IMR-90 (cell line): ENCODE measurements at regions not wholly inside any gene's neighbourhood (a gene's known extent, or its start where the extent isn't known, plus 50 kb on each side); places are given as distances from the start of the nearest gene placed in this dataset.

ENCODE experiments used
- ATAC-seq: fragments of 200-7000 bp; cut with Tn5 transposase; 2 replicates; pipeline ENCODE4 v1.9.1; 2020; ENCODE audit warnings: low read depth, mild to moderate bottlenecking, moderate library complexity
- BruUV-seq: library from RNA; stranded (reverse); fragments of 400-500 nt; replicated peaks from 2 replicates; lab custom pipeline; 2021; lab: Mats Ljungman, UMichigan
- CTCF ChIA-PET: fragments of 300-600 bp; formaldehyde crosslinking; extraction: SDS; loops from one replicate; lab custom pipeline; 2021; ENCODE audit warnings: antibody characterized with exemption; lab: Yijun Ruan, JAX
- POLR2A ChIA-PET: fragments of 300-600 bp; sonication (Branson Sonifier 250); formaldehyde crosslinking; loops from one replicate; lab custom pipeline; 2022; ENCODE audit warnings: antibody characterized with exemption; ENCODE audit not compliant: unreplicated experiment; lab: Charles Lee
- DNase-seq: peaks from one replicate; pipeline ENCODE4 v3.0.0; 2013
- H2AFZ ChIP-seq: replicated peaks from 2 replicates; pipeline ENCODE3; 2013; ENCODE audit warnings: low read length, mild to moderate bottlenecking; ENCODE audit not compliant: poor library complexity
- H2AK5ac ChIP-seq: 2 replicates; pipeline ENCODE4 v1.6.1; 2013; ENCODE audit warnings: low read depth, low read length, inconsistent platforms
- H2AK9ac ChIP-seq: replicated peaks from 2 replicates; pipeline ENCODE3; 2013; ENCODE audit warnings: mild to moderate bottlenecking, low read depth, low read length, moderate library complexity; ENCODE audit not compliant: poor library complexity
- H2BK120ac ChIP-seq: 2 replicates; pipeline ENCODE4 v1.6.1; 2013; ENCODE audit warnings: low read depth, low read length, inconsistent platforms
- H2BK15ac ChIP-seq: 3 replicates; pipeline ENCODE4 v1.6.1; 2013; ENCODE audit warnings: low read depth, low read length, inconsistent platforms
- H2BK20ac ChIP-seq: 2 replicates; pipeline ENCODE4 v1.6.1; 2013; ENCODE audit warnings: low read depth, mild to moderate bottlenecking, inconsistent platforms, low read length, moderate library complexity
- H2BK5ac ChIP-seq: 2 replicates; pipeline ENCODE4 v1.6.1; 2013; ENCODE audit warnings: mild to moderate bottlenecking, low read depth, low read length, inconsistent platforms; ENCODE audit not compliant: poor library complexity, severe bottlenecking
- H3K14ac ChIP-seq: replicated peaks from 2 replicates; pipeline ENCODE4 v1.6.1; 2013; ENCODE audit warnings: low read depth, low read length, inconsistent platforms
- H3K18ac ChIP-seq: 2 replicates; pipeline ENCODE4 v1.6.1; 2013; ENCODE audit warnings: low read depth, low read length, control low read depth
- H3K23ac ChIP-seq: 2 replicates; pipeline ENCODE4 v1.6.1; 2013; ENCODE audit warnings: low read depth, low read length, inconsistent platforms
- H3K27ac ChIP-seq: 2 replicates; pipeline ENCODE4 v1.5.1; 2013; ENCODE audit warnings: mild to moderate bottlenecking, control low read depth, low read length; ENCODE audit not compliant: insufficient read depth
- H3K27me3 ChIP-seq: 2 replicates; pipeline ENCODE4 v1.6.1; 2013; ENCODE audit warnings: low read length; ENCODE audit not compliant: control insufficient read depth, insufficient read depth
- H3K36me3 ChIP-seq: 2 replicates; pipeline ENCODE4 v1.6.1; 2013; ENCODE audit warnings: low read length, mixed read lengths; ENCODE audit not compliant: control insufficient read depth, insufficient read depth
- H3K4ac ChIP-seq: 2 replicates; pipeline ENCODE4 v1.6.1; 2013; ENCODE audit warnings: low read depth, low read length, inconsistent platforms
- H3K4me1 ChIP-seq: 2 replicates; pipeline ENCODE4 v1.6.1; 2013; ENCODE audit warnings: low read length, mixed read lengths; ENCODE audit not compliant: control insufficient read depth, insufficient read depth
- H3K4me2 ChIP-seq: 2 replicates; pipeline ENCODE4 v1.6.1; 2013; ENCODE audit warnings: low read depth, mild to moderate bottlenecking, control low read depth, low read length, moderate library complexity
- H3K4me3 ChIP-seq: 2 replicates; pipeline ENCODE4 v1.5.1; 2013; ENCODE audit warnings: low read depth, mild to moderate bottlenecking, control low read depth, low read length, moderate library complexity; ENCODE audit not compliant: insufficient read depth
- H3K56ac ChIP-seq: 2 replicates; pipeline ENCODE4 v1.6.1; 2013; ENCODE audit warnings: low read length, inconsistent platforms; ENCODE audit not compliant: insufficient read depth; ENCODE audit errors: extremely low read depth
- H3K79me1 ChIP-seq, 2 experiments: 2 replicates each; pipeline ENCODE4 v1.6.1; 2013; ENCODE audit warnings: low read length in 2 of 2, inconsistent platforms in 1 of 2, low read depth in 1 of 2
- H3K9ac ChIP-seq: 2 replicates; pipeline ENCODE4 v1.6.1; 2013; ENCODE audit warnings: low read depth, low read length, control low read depth
- H3K9me1 ChIP-seq: 2 replicates; pipeline ENCODE4 v1.6.1; 2013; ENCODE audit warnings: low read length, inconsistent platforms; ENCODE audit not compliant: insufficient read depth
- H3K9me3 ChIP-seq: 2 replicates; pipeline ENCODE4 v1.6.1; 2013; ENCODE audit warnings: low read length; ENCODE audit not compliant: control insufficient read depth, insufficient read depth
- H4K20me1 ChIP-seq: 2 replicates; pipeline ENCODE4 v1.6.1; 2013; ENCODE audit warnings: low read length, inconsistent platforms; ENCODE audit not compliant: insufficient read depth
- H4K5ac ChIP-seq: 2 replicates; pipeline ENCODE4 v1.6.1; 2013; ENCODE audit warnings: mild to moderate bottlenecking, low read depth, low read length, control low read depth
- H4K8ac ChIP-seq, 2 experiments: 2 replicates each; pipeline ENCODE4 v1.6.1; 2013; ENCODE audit warnings: low read depth in 2 of 2, low read length in 2 of 2, control low read depth in 1 of 2, inconsistent platforms in 1 of 2
- H4K91ac ChIP-seq: 2 replicates; pipeline ENCODE4 v1.6.1; 2013; ENCODE audit warnings: low read depth, low read length, inconsistent platforms; ENCODE audit not compliant: insufficient read depth
- BHLHE40 ChIP-seq: fragments of 150-350 bp; IDR thresholded peaks from 2 replicates; pipeline ENCODE4 v1.6.1; 2016; ENCODE audit warnings: mild to moderate bottlenecking, low read depth, low read length
- CEBPB ChIP-seq: IDR thresholded peaks from 2 replicates; pipeline ENCODE4 v1.6.1; 2012; ENCODE audit warnings: low read depth, low read length, improper control_type of control experiment
- CHD1 ChIP-seq: IDR thresholded peaks from 2 replicates; pipeline ENCODE4 v1.6.1; 2012; ENCODE audit warnings: low read depth, low read length, improper control_type of control experiment
- FOS ChIP-seq: fragments of 150-350 bp; IDR thresholded peaks from 2 replicates; pipeline ENCODE4 v1.6.1; 2016; ENCODE audit warnings: low read depth, low read length
- MAFK ChIP-seq: IDR thresholded peaks from 2 replicates; pipeline ENCODE4 v1.6.1; 2012; ENCODE audit warnings: low read depth, low read length, improper control_type of control experiment
- MAZ ChIP-seq: IDR thresholded peaks from 2 replicates; pipeline ENCODE4 v1.6.1; 2012; ENCODE audit warnings: low read depth, mild to moderate bottlenecking, low read length, improper control_type of control experiment, moderate library complexity, borderline replicate concordance
- MXI1 ChIP-seq: IDR thresholded peaks from 2 replicates; pipeline ENCODE4 v1.6.1; 2012; ENCODE audit warnings: low read depth, mild to moderate bottlenecking, low read length, moderate library complexity, borderline replicate concordance
- NFE2L2 ChIP-seq: fragments of 150-350 bp; IDR thresholded peaks from 2 replicates; pipeline ENCODE4 v1.6.1; 2016; ENCODE audit warnings: low read depth, mild to moderate bottlenecking, low read length
- POLR2A ChIP-seq: IDR thresholded peaks from 2 replicates; pipeline ENCODE4 v1.6.1; 2012; ENCODE audit warnings: mild to moderate bottlenecking, low read depth, low read length
- RAD21 ChIP-seq: IDR thresholded peaks from 2 replicates; pipeline ENCODE4 v1.6.1; 2012; ENCODE audit warnings: low read length, improper control_type of control experiment
- RCOR1 ChIP-seq: IDR thresholded peaks from 2 replicates; pipeline ENCODE4 v1.6.1; 2012; ENCODE audit warnings: mild to moderate bottlenecking, low read length, improper control_type of control experiment; ENCODE audit not compliant: insufficient replicate concordance
- RFX5 ChIP-seq: IDR thresholded peaks from 2 replicates; pipeline ENCODE4 v1.8.0; 2012; ENCODE audit warnings: low read depth, mild to moderate bottlenecking, low read length, moderate library complexity
- SMC3 ChIP-seq: fragments of 150-350 bp; IDR thresholded peaks from 2 replicates; pipeline ENCODE4 v1.6.1; 2016; ENCODE audit warnings: low read depth, mild to moderate bottlenecking, antibody characterized with exemption, low read length, moderate library complexity
- WGBS, 2 experiments: methylation state at CpG; one replicate each; pipeline versions ENCODE4 v1.1.5 to v1.1.7; 2013; ENCODE audit warnings: missing lambda C conversion rate in 2 of 2; ENCODE audit not compliant: insufficient read length in 1 of 2; ENCODE audit errors: extremely low coverage in 2 of 2; 5-methylcytosine and 5-hydroxymethylcytosine counted together
- dilution Hi-C: fragments of 300-500 bp; cut with HindIII; formaldehyde crosslinking; loops from one replicate; pipeline ENCODE4 v1.14.3; 2018; ENCODE audit warnings: low sequenced_read_pairs; ENCODE audit not compliant: unreplicated experiment
- in situ Hi-C: fragments of 300-500 bp; cut with MboI; formaldehyde crosslinking; loops from 3 replicates; pipeline ENCODE4 v1.14.3; 2019; ENCODE audit warnings: low sequenced_read_pairs, inconsistent platforms, mixed read lengths
- intact Hi-C: fragments of 100-400 bp; cut with micrococcal nuclease; formaldehyde crosslinking; loops from 2 replicates; pipeline ENCODE4 v1.10.0; 2022
- TF ChIP-seq, protein P1 (sequence below): fragments of 150-350 bp; IDR thresholded peaks from 2 replicates; pipeline ENCODE4 v1.6.1; 2016; ENCODE audit warnings: low read depth, mild to moderate bottlenecking, low read length, moderate library complexity, borderline replicate concordance
- TF ChIP-seq, protein P2 (sequence below): conservative IDR thresholded peaks from 2 replicates; pipeline ENCODE4 v1.5.1; 2012; ENCODE audit warnings: mild to moderate bottlenecking, low read depth, low read length, improper control_type of control experiment
- TF ChIP-seq, protein P3 (sequence below): fragments of 150-350 bp; IDR thresholded peaks from 2 replicates; pipeline ENCODE4 v1.6.1; 2017; ENCODE audit warnings: mild to moderate bottlenecking, antibody characterized with exemption, low read length, low read depth

DNA sequence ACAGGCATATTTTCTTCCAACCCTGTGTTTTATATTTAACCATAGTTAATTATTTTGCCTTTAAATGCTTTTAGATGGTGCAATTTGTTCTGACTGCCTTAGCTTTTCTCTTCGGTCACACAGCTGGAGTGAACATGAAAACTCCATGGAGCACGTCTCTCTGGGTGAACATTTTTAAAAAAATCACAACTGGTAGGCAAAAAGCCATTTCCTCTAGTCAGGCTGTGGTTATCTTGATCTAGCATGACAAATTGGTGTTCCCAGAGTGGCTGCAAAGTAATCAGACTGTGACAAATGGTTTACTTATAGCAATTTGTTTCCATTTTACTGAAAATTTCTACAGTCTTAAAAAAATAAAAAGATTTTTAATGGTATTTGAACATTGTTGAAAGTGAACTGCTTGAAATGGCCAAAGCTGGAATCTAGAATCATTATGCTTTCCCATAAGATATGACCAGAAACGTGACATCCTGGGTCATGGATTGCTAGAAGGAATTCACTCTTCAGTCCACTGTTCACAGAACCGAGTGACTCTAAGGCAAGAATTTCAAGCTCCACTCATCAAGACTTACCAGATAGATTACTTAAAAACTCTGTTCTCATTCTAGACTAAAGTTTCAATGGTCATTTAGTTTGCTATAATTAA is 703.6 kb downstream of the CPS1 start:
- CTCF ChIA-PET = no interaction called here
- Histone ChIP-seq H3K4me3 (no peak overlapping the region), H3K4ac (no peak overlapping the region), H3K4me1 (no peaks in the 10 kb centered on the region), H2BK15ac (no peak overlapping the region), H3K9me3 (peaks cover 2% of the 10 kb centered on the region), H3K23ac (no peak overlapping the region), H3K79me1 (no peaks in the 10 kb centered on the region), H3K9ac (no peak overlapping the region), H2AK9ac (no peak overlapping the region), H4K20me1 (no peaks in the 10 kb centered on the region), H3K4me2 (no peak overlapping the region), H3K27me3 (no peaks in the 10 kb centered on the region), H2AFZ (no peak overlapping the region), H3K18ac (no peak overlapping the region), H4K8ac (no peak overlapping the region), H4K5ac (no peak overlapping the region), H2AK5ac (no peak overlapping the region), H3K9me1 (no peaks in the 10 kb centered on the region), H2BK20ac (no peak overlapping the region), H3K56ac (no peak overlapping the region), H3K27ac (no peak overlapping the region), H3K36me3 (no peaks in the 10 kb centered on the region), H2BK5ac (no peak overlapping the region), H2BK120ac (no peak overlapping the region), H4K91ac (no peak overlapping the region), H3K14ac (no peak overlapping the region)
- intact Hi-C loops (loop anchor here (10.0 kb wide), 1 partner anchor 1385 kb away; no protein-coding TSS in a partner anchor), in situ Hi-C loops (no loop called here), dilution Hi-C loops (no loop called here)
- no peak for DNase-seq
- no TSS peak for BruUV-seq
- no peak for TF ChIP-seq POLR2A
- TF ChIP-seq MAZ = no peak
- TF ChIP-seq CEBPB = no peak
- no peak for TF ChIP-seq RAD21
- TF ChIP-seq, protein P1, sequence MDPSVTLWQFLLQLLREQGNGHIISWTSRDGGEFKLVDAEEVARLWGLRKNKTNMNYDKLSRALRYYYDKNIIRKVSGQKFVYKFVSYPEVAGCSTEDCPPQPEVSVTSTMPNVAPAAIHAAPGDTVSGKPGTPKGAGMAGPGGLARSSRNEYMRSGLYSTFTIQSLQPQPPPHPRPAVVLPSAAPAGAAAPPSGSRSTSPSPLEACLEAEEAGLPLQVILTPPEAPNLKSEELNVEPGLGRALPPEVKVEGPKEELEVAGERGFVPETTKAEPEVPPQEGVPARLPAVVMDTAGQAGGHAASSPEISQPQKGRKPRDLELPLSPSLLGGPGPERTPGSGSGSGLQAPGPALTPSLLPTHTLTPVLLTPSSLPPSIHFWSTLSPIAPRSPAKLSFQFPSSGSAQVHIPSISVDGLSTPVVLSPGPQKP = no peak
- TF ChIP-seq RFX5 = no peak
- TF ChIP-seq, protein P2, sequence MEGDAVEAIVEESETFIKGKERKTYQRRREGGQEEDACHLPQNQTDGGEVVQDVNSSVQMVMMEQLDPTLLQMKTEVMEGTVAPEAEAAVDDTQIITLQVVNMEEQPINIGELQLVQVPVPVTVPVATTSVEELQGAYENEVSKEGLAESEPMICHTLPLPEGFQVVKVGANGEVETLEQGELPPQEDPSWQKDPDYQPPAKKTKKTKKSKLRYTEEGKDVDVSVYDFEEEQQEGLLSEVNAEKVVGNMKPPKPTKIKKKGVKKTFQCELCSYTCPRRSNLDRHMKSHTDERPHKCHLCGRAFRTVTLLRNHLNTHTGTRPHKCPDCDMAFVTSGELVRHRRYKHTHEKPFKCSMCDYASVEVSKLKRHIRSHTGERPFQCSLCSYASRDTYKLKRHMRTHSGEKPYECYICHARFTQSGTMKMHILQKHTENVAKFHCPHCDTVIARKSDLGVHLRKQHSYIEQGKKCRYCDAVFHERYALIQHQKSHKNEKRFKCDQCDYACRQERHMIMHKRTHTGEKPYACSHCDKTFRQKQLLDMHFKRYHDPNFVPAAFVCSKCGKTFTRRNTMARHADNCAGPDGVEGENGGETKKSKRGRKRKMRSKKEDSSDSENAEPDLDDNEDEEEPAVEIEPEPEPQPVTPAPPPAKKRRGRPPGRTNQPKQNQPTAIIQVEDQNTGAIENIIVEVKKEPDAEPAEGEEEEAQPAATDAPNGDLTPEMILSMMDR = no peak
- no peak for TF ChIP-seq BHLHE40
- no peak for TF ChIP-seq FOS
- no peak for TF ChIP-seq MXI1
- TF ChIP-seq CHD1 = no peak
- no peak for TF ChIP-seq SMC3
- TF ChIP-seq MAFK = no peak
- no peak for TF ChIP-seq RCOR1
- no peak for TF ChIP-seq NFE2L2
- TF ChIP-seq, protein P3, sequence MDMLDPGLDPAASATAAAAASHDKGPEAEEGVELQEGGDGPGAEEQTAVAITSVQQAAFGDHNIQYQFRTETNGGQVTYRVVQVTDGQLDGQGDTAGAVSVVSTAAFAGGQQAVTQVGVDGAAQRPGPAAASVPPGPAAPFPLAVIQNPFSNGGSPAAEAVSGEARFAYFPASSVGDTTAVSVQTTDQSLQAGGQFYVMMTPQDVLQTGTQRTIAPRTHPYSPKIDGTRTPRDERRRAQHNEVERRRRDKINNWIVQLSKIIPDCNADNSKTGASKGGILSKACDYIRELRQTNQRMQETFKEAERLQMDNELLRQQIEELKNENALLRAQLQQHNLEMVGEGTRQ = no peak
- POLR2A ChIA-PET = no interaction called here
- ATAC-seq = no peak
- 0% methylated on average over 1 of the region's 4 CpGs; no CpG with 5 or more reads in 1 of the 2 experiments for WGBS, 2 experiments
